ENCODE measurements at regions not wholly inside any gene's neighbourhood (a gene's known extent, or its start where the extent isn't known, plus 50 kb on each side); places are given as distances from the start of the nearest gene placed in this dataset.

DNA sequence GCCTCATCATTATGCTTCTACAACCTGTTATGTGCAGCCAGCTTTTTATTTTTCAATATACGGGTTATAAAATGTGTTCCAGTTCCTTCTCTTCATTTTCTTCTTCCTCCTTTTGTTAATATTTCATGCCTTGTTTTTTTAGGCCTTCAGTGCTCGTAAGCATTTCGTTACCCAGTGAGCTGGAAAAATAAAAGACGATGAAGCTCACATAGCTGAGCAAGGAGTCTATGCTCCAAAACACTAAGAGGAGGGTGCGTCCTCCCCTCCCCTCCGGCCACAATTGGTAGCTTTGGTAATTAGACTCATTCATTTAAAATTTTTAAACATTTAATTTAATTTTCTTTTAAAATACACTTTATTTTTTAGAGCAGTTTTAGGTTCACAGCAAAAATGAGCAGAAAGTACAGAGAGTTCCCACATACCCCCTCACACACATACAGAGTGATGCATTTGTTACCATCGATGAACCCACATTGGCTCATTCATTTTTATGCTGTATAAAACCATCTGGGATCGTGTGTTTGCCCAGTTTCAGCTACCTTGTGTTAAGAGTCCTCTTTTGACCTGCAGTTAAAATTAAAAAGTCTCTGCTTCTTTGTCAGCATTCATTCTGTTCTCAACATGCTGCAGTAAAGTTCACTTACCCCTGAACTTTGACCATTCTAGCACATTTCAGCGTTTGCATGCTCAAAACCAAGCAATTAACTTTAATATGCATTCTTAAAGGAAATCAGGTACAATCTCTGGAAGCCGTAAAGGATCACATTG lies 223.9 kb downstream of the LACC1 start:
- no peak for DNase-seq

DNA sequence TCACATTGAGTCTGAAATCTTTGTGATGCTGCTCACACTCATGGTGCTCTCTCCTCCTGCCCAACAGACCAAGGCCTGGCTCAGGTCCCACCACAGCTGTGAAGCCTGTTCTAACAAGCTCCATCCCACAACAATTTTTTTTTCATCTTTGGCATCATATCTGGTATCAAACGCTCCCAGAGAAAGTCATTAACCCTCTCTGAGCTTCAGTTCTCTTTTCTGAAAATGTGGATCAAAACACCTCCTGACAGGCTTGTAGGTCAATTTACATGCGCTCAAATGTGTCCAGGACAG lies 224.4 kb downstream of the LACC1 start:
- no peak for DNase-seq

DNA sequence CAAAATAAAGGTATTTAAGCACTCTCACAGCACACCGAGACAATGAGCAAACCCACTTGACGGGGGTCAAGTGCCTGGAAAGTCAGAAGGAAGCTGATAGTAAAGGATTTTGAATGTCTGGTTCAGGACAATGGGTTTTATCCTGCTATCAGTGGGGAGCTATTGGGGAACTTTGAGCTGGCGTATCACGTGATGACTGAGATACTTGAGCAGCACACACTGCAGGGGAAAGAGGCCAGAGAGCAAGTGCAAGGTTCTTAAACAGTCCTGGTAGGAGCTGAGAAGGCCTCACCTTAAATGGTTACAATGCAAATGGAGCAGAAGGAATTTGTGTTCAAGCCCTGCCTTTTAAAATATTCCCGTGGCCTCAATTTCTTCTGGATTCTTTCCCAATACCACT lies 225.3 kb downstream of the LACC1 start:
- no peak for DNase-seq

DNA sequence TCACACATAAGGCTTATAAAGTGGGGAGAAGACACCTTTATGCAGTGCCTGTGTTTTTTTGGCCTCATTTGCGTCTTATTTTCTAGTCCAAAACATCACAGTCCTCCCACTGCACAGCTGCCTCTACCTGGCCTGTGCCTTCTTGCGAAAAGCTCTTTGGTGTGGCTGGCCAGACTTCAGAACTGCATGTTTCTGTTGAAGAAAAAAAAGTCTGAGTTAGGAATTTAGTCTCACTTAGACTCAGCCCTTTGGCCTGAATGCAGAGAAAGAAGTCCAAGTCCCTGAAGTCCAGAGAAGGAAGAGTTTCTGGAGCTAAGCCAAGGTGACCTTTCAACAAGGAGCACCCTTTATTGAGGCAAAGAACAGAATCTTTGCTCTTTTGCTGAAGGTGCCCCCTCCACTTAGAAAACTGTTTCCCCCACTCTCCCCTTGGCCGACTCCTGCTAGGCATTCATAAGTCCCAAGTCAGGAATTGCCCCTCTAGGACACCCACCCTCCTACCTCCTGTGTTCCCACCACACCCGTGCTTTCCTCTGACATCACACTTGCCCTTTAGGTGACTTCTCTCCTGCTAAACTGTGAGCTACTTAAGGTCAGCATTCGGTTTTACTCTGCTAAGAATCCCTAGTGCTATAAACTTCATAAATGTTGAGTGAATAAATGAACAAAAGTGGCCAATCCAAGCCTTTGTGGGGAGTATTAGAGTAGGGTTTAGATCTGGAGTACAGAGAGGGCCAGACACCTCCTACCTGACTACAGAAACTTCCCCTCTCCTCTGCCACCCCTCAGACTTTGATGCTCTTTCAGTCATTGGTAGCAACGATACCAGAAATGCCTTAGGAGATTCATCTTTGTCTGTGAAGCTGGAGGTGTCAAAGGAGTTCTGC lies 226.8 kb downstream of the LACC1 start:
- no peak for DNase-seq

DNA sequence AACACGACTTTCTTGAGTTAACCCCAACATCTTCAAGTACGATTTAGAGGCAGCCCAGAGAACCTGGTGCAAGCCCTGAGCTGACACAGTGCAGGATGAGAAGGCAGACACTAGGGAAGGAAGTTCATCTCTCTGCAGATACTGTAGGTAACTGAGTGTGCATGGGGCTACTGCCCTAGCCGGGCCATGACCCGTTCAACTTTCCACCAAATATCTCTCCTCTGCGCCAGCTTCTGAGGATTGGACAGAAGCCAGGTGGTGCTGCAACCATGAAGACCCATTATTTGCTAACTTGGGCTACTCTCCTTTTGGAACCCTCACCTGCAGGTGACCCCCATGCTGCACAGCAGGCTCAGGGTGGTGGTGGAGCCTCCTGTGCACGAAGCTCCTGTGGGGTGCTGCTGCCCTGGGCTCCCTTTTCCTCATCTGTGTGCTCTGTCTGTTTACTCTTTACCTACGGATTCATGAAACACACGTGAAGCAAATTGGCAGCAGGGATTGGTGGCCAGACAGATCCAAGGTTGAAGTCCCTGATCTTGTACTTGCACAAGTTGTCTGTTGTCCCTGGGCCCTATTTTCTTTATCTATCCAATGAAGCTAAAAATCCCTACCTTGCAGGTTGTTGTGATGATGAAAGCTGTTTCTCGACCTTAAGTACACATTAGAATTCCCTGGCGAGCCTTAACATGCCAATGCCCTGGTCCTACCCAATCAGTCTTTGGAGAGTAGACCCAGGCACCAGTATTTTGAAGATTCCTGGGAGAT lies 227.8 kb downstream of the LACC1 start:
- DNase-seq, result no peak

DNA sequence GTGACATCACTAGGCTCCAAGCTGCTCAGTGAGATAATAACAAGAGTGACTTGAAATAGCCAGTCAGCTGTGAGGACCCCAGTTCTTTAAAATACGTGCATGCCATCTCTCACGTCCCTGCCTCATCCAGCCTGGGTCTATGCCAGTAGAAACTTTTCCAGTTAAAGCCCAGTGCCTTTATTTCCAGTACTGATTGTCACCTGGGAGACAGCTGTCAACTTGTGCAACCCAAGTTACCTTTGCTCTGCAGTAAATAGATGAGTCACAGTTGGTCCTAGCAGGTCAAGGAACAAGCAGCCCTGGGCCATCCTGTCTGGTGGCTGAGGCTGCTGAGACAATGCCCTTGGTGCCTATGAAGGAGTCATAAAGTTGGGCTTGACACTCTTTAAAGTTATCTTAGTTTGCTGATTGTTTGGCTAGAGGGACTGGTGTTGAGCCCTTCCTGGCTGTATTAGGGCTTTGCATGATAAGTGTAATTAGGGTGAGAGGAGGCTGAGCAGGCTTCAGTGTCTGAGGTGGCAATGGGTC lies 228.7 kb downstream of the LACC1 start:
- DNase-seq, result no peak

DNA sequence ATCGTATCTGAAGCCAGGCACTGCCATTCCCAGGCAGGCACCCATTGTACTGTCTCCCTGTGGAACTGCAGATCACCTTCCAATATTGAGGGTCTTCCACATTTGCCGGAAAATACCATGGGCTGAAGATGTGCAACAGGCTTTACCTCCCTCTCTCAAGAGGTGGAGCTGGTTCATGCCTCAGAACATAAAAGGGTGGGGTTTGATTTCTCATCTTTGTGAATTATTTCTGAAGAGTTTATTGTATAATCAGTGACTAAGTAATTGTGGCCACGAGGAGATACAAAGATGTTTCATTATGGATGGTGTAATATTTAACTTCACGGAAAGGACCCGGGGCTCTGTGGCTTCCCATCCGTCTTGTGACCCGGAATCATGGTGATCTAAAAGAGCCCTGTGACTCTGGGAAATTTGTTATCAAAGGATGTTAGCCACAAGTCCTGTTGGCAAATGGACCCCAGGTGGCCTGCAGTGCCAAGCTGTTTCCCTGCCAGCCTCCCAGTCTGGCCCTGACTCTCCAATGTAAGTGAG lies 230.5 kb downstream of the LACC1 start:
- DNase-seq, result no peak

DNA sequence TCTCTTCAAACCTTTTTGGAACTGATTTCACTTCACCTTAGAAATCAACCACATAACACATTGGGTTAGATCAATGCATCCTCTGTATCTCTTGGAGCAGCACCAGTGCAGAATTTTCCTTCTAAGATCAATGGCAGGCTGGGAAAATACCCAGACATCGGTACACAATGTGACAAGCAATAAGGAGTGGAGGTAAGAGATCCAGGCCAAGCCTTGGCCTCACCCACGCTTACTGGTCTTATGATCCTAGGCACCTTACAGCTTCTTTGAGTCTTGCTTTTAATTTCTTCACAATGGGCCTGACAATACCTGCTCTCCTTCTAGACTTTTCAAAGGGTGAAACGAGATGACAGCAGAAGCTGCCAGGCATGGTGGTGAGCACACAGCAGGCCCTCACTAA lies 232.0 kb downstream of the LACC1 start:
- DNase-seq, result no peak

DNA sequence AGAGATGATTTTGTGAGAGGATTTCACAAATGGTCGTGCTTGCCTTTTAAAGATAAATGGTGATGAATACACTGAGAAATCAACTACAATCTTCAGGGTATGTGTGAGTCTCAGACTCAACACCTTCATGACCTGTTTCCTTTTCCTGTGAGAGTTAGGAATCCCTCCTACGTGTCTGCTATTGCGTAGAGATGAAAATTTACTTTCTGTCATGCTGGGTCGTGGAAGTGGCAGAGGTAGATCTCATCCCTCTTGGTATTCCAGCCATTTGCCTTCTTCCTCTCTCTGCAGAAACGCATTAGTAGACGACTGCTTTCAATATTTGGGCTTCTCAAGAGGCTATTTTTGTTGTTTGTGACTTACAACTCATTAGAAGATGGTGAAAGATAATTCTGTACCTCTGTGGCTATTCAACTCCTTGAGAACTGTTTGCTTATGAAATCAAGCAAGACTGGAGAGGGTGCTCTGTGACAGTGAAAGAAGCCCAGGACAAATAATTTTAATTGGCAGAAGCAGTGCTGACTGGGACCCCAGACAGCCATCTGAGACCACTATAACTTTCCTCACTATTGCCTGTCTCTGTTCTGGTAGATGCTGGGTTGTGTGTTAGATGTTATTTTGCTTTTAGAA lies 233.1 kb downstream of the LACC1 start:
- DNase-seq, result peak in 1 of 2 donors; percentile 45

DNA sequence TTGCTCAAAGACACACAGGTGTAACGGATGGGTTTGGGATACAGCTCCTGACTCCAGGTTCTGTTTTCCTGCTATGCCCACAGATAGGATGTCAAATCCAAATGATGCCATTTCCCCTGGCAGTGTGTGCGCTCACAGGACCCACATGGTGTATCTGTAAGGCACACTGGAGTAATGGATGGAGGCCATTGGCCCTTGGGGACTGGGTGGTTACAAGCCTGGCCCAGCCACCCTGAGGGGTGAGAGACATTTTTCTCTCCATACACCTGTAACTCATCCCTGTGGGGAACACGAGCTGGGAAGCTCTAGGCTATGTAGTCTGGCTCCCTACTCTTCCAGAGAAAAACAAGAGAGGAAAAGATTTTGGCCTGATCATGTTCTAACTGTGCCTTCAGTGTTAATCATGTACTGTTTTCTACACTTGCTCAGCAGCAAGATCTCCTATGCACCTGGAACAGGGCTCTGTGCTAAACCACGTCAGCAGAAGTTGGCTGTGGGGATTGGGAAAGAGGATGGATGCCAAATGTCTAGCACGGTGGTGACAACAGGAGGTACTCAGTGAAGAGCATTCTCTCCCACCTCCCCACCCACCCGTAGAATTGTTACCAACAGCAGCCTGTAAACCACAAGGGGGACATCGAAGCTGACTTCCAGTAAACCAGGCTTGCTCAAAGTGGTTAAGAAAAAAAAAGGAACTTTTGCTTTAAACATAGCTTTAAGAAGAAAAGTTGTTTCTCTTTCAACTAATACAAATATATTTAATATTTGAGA lies 237.0 kb downstream of the LACC1 start:
- DNase-seq, result peak in 1 of 2 donors; percentile 31

DNA sequence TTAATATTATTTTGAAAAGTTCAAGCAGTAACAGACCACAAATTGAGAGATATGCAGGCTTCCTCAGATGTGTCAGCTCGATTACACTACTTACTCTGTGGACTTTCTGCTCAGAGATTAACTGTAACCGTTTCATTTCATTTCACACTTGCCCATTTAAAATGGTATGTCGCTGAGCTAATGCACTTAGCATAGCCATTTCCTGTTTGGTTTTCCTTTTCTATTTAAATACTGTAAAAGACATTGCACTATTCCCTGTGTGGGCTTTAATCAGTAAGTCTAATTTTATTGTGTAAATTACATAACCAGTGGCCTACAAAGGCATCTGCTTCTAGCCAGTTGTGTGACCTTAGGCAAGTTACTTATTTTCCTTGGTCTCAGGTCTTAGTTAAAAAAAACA lies 237.6 kb downstream of the LACC1 start:
- peak in 1 of 2 donors; percentile 39 for DNase-seq

DNA sequence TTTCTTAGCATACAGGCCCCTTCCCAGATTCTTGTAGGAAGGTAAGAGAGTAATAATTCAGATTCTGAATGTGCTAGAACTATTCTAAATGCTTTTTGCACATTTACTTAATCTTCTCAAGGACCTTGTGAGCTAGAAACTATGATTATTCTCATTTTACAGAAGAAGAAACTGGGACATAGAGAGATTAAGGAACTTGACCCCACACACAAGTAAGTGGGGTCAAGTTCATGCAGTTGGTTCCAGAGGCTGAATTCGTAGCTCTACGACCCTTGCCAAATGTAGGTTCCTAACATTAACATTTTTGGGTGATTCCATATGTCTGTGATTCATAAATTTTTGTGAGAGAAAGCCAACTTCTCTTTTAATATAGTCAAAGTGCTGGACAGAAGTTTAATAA lies 238.1 kb downstream of the LACC1 start:
- DNase-seq, result no peak

DNA sequence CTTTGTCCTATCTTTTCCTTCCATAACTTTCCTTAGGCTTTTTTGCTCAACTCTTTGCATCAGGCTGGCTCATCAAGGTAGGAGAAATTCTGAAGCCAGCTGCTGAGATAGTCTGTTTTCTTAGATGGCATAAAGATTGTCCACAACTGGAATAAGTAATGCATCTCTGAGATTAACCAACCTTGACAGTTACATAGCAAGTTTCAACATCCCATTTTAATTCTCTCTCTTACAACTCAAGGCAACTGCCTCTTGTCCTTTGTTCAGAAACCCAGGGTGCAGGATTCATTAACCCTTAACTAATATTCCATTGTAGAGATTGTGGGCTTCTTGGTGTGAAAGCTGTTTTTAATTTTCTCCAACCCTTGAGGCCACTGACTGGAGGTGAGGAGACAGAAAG lies 239.2 kb downstream of the LACC1 start:
- DNase-seq, result no peak

DNA sequence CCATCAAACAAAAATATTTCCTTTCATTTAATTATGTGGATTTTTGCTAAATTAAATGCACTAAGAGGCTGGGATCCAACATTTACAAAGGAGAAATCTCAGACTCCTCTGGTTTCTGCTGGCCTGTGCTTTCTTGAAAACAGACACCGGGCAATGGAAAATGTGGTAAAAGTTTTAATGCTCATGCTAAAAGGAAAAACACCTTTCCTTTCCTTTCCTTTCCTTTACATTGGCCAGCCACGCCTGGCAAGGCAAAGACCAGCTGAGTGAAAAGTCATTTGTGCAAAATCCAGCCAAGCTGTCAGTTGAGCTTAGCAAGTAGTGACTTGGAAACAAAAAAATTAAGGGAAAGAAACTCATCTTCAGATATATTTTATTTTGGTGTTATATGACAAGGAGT lies 240.3 kb downstream of the LACC1 start:
- DNase-seq, result no peak

DNA sequence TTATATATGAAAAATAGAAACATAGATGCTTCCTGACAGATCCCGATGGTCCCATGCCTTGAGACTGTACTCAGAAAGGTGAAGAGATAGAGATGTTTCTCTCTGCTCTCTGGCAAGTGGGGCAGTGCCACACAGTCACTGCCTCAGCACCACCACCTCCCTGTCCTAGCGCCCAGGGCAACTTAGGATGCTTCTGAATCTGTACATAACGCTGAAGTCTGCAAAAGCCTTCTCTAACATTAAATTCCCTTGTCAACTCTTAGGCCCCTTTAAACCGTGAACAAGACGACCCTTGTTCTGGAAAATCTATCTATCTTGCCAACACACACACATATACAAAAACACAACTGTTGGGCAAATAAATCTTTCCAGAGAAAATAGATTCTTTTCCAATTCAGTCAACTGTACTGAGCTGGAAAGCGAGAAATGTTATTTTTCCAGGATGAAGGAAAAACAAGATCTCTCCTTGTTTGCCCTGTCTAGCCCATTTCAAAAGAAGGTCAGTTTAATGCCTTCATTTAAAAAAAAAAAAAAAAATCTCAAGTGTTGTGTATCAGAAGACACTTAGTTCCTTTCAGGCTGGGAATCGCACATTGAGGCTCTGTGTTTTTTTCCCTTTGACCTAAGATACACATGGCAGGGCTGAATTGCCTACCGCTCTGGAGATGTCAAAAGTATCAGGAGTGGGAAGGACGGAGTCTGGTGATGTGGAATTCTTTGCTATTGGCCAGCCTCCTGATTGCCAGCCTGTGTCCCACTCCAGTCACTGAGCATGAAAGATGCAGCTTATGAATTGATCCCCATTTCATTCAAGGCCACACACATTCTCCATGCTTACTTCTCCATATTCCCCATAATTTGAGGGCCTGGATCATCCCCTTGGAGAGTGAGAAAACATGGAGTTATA lies 241.4 kb downstream of the LACC1 start:
- DNase-seq, result no peak

DNA sequence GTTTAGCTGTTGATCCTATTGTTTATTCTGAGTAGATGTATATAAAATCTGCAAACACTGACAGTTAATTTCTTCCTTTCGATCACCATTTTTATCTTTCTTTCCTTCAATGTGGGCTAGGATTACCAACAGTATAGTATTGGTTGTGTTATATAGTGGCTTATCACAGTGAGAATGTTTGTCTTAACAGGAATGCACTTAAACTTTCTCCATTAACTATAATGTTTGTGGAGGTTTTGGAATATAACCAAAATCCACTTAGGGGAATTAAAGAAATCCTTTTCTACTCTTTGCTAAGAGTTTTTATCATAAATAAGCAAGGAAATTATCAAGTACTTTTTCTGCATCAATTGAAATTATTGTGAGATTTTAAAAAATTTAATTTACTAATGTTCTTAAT lies 244.6 kb downstream of the LACC1 start:
- DNase-seq, result no peak

DNA sequence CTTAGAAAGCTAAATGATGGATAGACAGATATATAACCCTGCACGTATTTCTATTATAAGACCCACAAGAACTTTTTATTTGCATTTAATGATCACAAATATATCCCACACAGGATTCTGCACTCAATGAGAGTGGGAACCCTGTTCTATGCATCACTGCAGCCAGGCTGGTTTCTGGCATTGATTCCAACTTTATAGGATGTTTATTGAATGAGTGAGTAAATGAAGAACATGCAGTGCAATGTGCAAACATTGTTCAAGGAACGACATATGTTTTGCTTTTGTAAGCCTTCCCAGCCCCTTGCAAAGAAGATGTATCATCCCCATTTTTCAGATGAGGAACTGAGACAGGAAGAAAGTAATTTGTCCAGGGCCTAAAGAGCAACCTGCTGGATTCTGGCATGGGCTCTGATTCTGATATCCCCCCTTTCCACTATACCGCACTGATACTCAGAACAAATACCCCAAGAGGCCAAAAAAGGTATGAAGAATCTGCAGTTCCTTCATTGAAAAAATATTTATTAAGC lies 246.3 kb downstream of the LACC1 start:
- DNase-seq, result no peak

DNA sequence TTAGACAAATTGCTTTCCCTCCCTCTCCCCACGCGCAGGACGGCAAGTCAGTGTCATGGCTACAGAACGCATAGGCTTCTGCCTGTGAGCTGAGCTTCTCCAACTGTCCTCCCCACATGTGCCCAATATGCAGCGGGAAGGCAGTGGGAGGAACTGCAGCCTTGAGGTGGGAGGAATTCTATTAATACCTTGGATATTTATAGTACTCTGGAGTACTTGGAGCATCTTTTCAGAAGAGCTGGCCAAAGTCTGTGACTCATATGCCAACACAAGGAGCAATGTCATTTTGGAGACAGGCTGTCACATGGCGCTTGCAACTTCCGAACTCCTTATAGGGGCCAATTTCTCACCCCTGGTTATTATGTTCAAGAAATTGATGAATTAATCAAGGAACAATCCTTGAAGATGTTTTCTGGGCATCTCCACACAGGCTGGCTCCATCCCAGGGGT lies 245.0 kb upstream of the SERP2 start:
- no peak for DNase-seq

DNA sequence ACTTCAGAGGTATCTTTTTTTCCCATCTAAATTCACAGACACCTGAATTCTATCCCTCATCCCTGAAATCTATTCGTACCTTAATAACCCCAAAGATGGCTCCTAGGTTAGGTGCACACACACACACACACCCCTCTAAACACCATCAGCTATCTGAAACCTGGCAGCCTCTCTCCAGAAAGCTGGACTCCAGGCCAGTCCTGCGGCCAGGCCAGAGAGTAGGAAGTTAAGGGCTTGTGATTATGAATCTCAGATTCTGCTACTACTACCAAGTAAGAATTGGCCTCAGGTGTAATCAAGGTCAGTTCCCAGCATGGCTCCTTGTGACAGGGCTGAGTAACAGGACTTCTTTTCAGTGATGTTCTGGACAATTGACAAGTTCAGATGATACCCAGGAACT lies 244.2 kb upstream of the SERP2 start:
- DNase-seq, result no peak

DNA sequence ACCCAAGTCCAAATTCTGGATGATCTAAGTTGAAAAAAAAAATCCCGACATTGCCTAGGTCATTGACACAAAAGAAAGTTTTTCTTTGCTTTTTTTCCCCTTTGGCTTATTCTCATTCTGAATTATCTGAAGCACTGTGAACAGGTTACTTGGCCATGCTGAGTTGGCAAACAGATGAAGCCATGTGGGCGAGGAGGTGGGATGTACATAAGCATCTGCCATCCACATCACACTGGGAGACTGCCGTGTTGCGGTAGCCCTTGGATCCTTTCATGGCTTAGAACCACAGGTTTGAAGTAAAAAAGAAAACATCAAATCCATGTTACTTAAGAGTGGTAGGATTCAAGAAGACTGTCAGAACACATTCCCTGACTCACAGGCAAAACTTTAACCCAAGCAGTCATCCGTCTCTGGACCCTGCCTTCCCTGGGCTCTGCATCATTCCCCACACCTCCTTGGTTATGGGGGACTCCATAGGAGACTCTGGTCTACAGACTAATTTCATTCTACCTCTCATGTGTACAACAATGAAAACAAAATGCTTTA lies 242.5 kb upstream of the SERP2 start:
- DNase-seq, result no peak

Data from CD4-positive, alpha-beta T cell treated with Interleukin-4 for 1 hour (primary cell).